ENCODE measurements at regions not wholly inside any gene's neighbourhood (a gene's known extent, or its start where the extent isn't known, plus 50 kb on each side); places are given as distances from the start of the nearest gene placed in this dataset.

DNA sequence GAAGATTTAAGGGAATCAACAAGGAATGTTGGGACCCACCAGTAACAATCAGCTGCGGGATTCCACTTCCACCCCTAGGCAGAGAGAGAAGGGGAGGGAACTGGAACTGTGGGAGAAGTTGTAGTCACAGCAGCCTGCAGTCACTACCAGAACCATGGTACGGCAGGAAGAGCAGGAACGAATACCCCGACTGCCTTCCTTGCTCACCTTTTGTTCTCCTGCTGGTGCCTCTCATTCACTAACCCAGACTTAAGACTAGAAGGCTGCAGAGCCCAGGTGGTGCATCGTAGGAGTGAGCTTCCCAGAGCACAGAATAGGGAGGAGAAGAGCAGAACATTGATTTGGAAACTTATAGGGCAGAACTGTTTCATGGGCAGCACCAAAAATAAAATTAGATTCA lies 154.2 kb downstream of the DYRK2 start:
- Mint-ChIP-seq H3K36me3 (ENCODE audit: low read depth) (no peaks in the 10 kb centered on the region), H3K27me3 (ENCODE audit: low read depth, poor library complexity) (peaks cover 3% of the 10 kb centered on the region), H3K4me1 (peaks cover 6% of the 10 kb centered on the region), H3K27ac (no peak overlapping the region), H3K4me3 (no peak overlapping the region), H3K9me3 (no peaks in the 10 kb centered on the region)
- TF ChIP-seq, protein P1, sequence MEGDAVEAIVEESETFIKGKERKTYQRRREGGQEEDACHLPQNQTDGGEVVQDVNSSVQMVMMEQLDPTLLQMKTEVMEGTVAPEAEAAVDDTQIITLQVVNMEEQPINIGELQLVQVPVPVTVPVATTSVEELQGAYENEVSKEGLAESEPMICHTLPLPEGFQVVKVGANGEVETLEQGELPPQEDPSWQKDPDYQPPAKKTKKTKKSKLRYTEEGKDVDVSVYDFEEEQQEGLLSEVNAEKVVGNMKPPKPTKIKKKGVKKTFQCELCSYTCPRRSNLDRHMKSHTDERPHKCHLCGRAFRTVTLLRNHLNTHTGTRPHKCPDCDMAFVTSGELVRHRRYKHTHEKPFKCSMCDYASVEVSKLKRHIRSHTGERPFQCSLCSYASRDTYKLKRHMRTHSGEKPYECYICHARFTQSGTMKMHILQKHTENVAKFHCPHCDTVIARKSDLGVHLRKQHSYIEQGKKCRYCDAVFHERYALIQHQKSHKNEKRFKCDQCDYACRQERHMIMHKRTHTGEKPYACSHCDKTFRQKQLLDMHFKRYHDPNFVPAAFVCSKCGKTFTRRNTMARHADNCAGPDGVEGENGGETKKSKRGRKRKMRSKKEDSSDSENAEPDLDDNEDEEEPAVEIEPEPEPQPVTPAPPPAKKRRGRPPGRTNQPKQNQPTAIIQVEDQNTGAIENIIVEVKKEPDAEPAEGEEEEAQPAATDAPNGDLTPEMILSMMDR (IDR thresholded peaks at IDR 0.05), result no peak
- no peak for DNase-seq

DNA sequence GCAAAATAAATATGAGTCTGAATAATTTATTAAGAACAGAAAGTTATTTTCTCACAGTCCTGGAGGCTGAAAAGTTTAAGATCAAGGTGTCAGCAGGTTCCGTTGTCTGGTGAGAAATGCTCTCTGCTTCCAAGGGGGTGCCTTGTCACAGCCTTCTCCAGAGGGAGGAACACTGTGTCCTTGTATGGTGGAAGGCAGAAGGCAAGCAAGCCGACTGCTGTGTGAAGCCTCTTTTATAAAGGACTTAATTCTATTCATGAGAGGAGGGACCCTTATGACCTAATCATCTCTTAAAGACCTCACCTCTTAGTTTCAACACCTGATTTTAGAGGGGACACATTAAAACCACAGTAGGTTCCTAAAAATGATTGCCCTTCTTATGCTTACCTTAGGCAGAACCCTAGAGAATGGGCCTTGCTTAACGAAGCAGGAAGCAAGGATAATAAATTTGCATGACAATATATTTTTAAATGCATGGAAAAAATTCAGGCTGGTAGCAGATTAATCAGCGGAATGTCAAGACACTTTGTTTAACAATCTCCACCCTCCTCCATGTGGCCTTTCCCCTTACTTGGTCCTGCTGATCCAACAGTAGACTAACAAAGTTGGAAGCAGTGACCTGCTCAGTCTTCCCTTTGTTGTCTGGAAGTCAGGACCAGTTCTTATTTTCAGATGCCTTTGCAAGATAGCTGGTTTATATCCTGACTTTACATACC lies 154.9 kb downstream of the DYRK2 start:
- Mint-ChIP-seq H3K4me3 (no peak overlapping the region), H3K27ac (no peak overlapping the region), H3K27me3 (ENCODE audit: low read depth, poor library complexity) (no peaks in the 10 kb centered on the region), H3K4me1 (peaks cover 6% of the 10 kb centered on the region), H3K36me3 (ENCODE audit: low read depth) (no peaks in the 10 kb centered on the region), H3K9me3 (no peaks in the 10 kb centered on the region)
- TF ChIP-seq, protein P1 (IDR thresholded peaks at IDR 0.05), result no peak
- DNase-seq, result no peak

DNA sequence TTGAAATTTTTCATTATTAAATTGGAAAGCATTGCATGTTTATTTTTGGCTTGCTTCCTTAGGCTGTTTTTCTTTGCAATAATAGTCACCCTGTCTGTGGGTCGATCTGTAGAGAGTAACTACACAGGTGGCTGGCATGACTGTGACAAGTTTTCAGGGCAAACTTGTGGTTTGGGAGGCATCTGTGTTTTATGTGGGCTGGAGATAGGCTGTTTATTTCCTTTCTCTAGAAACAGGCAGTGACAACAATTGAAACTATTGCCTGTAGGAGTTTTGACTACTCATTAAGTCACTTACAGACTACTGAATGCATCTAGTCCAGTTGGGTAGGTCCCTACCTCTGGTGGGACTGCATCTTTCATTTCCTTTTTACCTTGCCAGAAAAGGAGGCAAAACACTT lies 155.6 kb downstream of the DYRK2 start:
- Mint-ChIP-seq H3K9me3 (no peaks in the 10 kb centered on the region), H3K36me3 (ENCODE audit: low read depth) (no peaks in the 10 kb centered on the region), H3K27me3 (ENCODE audit: low read depth, poor library complexity) (no peaks in the 10 kb centered on the region), H3K4me3 (no peak overlapping the region), H3K4me1 (peaks cover 3% of the 10 kb centered on the region), H3K27ac (no peak overlapping the region)
- no peak for DNase-seq
- TF ChIP-seq, protein P1 (IDR thresholded peaks at IDR 0.05), result no peak

DNA sequence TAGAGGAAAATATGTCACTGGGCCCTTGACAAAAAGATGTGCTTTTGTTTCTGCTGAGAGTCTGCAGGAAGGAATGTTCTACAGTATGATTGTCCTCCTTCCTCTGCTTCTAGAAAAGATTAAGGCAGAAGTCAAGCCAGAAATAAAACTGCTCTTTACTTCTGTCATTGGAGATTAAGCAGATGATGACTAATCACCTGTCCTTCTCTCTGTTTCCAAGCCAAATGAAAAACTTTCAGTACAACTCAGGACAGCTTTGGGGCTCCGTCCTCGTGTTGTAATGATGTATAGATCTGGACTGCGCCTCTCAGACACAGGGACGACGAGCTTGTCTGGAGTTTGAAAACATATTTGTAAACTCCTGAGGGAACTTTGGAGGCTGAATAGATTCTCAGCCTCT lies 159.3 kb downstream of the DYRK2 start:
- no peak overlapping the region for H3K27ac Mint-ChIP-seq
- TF ChIP-seq, protein P1 (IDR thresholded peaks at IDR 0.05), result no peak
- H3K4me1 Mint-ChIP-seq, result no peaks in the 10 kb centered on the region
- H3K36me3 Mint-ChIP-seq (ENCODE audit: low read depth), result no peaks in the 10 kb centered on the region
- no peaks in the 10 kb centered on the region for H3K27me3 Mint-ChIP-seq (ENCODE audit: low read depth, poor library complexity)
- H3K9me3 Mint-ChIP-seq, result no peaks in the 10 kb centered on the region
- no peak for DNase-seq
- H3K4me3 Mint-ChIP-seq, result no peak overlapping the region

DNA sequence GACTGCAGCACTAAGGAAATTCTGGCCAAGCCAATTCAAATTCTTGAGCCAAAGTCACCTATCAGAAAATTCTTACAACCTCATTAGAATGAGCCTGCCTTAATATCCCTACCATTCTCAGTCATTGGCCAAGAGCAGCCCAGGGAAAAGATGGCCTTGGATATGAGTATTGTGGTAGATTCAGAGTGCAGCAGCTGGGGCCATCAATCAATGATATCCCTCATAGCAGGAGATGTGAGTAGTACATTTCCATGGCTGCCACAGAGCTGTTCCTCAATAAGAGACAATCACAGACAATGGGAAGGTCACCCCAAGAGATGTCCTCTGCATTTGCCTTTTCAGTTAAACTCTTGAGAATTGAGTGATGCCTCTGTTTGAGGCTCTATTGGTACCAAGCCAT lies 161.6 kb downstream of the DYRK2 start:
- Mint-ChIP-seq H3K27ac (no peak overlapping the region), H3K4me1 (no peaks in the 10 kb centered on the region), H3K27me3 (ENCODE audit: low read depth, poor library complexity) (no peaks in the 10 kb centered on the region), H3K9me3 (peaks cover 3% of the 10 kb centered on the region), H3K4me3 (no peak overlapping the region), H3K36me3 (ENCODE audit: low read depth) (no peaks in the 10 kb centered on the region)
- TF ChIP-seq, protein P1 (IDR thresholded peaks at IDR 0.05), result no peak
- no peak for DNase-seq

Measured in nephron progenitor cell (in vitro differentiated cells).